HFFc6 (cell line): ENCODE measurements at regions not wholly inside any gene's neighbourhood (a gene's known extent, or its start where the extent isn't known, plus 50 kb on each side); places are given as distances from the start of the nearest gene placed in this dataset.

Experiments used
- DNase-seq: peaks from one replicate; pipeline ENCODE4 v3.0.0-alpha.2; 2018
- H3K27ac Mint-ChIP-seq: 2 replicates; pipeline ENCODE4 v1.8.0; 2020; ENCODE audit warnings: mild to moderate bottlenecking, mixed read lengths
- H3K27me3 Mint-ChIP-seq: 2 replicates; pipeline ENCODE4 v1.8.0; 2021; ENCODE audit warnings: mild to moderate bottlenecking, moderate library complexity, mixed read lengths; ENCODE audit not compliant: insufficient read depth
- H3K36me3 Mint-ChIP-seq: 2 replicates; pipeline ENCODE4 v1.8.0; 2021; ENCODE audit warnings: low read depth, mixed read lengths
- H3K4me1 Mint-ChIP-seq: 2 replicates; pipeline ENCODE4 v1.8.0; 2020; ENCODE audit warnings: low read depth, mixed read lengths
- H3K4me3 Mint-ChIP-seq: 2 replicates; pipeline ENCODE4 v1.8.0; 2020; ENCODE audit warnings: mild to moderate bottlenecking, moderate library complexity, mixed read lengths
- H3K9me3 Mint-ChIP-seq: 2 replicates; pipeline ENCODE4 v1.8.0; 2020; ENCODE audit warnings: mild to moderate bottlenecking, mixed read lengths
- TF ChIP-seq, protein P1 (sequence below): fragments of 200-600 bp; sonication (generic); IDR thresholded peaks from 2 replicates; pipeline ENCODE4 v1.5.0; 2021; ENCODE audit warnings: antibody characterized with exemption, mild to moderate bottlenecking

DNA sequence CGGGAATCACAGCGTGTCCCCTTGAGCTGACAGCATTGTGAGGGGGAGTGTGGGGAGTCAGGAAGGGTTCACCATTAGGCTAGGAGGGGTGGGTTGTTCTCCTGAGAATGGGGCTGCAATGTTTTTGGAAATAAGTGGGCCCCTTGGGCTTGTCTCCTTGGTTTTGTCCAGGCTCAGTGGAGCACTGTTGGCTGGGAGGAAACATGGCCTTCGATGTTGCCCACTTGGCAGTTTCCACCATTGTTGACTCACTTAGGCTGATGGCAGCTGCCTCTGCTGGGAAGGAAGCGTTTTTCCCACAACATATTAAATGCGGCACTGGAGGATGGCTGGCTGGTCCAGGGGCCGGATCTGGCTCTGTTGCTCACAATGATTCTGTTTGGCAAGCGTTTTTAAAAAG is 512.1 kb downstream of the QKI start:
- Mint-ChIP-seq H3K36me3 (no peaks in the 10 kb centered on the region), H3K27ac (no peak overlapping the region), H3K4me1 (no peaks in the 10 kb centered on the region), H3K4me3 (no peak overlapping the region), H3K9me3 (no peaks in the 10 kb centered on the region), H3K27me3 (peaks cover 2% of the 10 kb centered on the region; the same call in 1 of the 2 replicates)
- no peak for DNase-seq
- TF ChIP-seq, protein P1, sequence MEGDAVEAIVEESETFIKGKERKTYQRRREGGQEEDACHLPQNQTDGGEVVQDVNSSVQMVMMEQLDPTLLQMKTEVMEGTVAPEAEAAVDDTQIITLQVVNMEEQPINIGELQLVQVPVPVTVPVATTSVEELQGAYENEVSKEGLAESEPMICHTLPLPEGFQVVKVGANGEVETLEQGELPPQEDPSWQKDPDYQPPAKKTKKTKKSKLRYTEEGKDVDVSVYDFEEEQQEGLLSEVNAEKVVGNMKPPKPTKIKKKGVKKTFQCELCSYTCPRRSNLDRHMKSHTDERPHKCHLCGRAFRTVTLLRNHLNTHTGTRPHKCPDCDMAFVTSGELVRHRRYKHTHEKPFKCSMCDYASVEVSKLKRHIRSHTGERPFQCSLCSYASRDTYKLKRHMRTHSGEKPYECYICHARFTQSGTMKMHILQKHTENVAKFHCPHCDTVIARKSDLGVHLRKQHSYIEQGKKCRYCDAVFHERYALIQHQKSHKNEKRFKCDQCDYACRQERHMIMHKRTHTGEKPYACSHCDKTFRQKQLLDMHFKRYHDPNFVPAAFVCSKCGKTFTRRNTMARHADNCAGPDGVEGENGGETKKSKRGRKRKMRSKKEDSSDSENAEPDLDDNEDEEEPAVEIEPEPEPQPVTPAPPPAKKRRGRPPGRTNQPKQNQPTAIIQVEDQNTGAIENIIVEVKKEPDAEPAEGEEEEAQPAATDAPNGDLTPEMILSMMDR = no peak

DNA sequence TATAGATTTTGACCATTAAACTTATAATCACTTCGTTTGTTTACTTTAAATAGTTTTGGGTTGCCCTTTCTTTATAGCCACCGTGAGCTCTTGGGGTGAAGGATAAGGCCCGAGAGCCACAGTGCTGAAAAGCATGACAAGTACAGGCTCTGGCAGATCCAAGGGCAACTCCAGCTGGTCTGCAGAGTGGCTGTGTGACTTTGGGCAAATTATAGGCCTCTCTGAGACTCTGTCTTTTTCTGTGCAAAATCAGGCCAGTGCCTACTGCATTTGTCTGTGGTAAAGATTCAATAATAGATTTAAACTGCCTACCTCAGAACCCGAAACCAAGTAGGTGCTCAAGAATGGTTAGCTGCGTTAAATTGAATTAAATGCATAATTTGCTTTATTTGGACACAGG is 511.3 kb downstream of the QKI start:
- Mint-ChIP-seq H3K27ac (no peak overlapping the region), H3K9me3 (peaks cover 3% of the 10 kb centered on the region; the same call in 1 of the 2 replicates), H3K36me3 (no peaks in the 10 kb centered on the region), H3K4me1 (no peaks in the 10 kb centered on the region), H3K27me3 (peaks cover 2% of the 10 kb centered on the region; the same call in 1 of the 2 replicates), H3K4me3 (no peak overlapping the region)
- no peak for DNase-seq
- TF ChIP-seq, protein P1 = no peak

DNA sequence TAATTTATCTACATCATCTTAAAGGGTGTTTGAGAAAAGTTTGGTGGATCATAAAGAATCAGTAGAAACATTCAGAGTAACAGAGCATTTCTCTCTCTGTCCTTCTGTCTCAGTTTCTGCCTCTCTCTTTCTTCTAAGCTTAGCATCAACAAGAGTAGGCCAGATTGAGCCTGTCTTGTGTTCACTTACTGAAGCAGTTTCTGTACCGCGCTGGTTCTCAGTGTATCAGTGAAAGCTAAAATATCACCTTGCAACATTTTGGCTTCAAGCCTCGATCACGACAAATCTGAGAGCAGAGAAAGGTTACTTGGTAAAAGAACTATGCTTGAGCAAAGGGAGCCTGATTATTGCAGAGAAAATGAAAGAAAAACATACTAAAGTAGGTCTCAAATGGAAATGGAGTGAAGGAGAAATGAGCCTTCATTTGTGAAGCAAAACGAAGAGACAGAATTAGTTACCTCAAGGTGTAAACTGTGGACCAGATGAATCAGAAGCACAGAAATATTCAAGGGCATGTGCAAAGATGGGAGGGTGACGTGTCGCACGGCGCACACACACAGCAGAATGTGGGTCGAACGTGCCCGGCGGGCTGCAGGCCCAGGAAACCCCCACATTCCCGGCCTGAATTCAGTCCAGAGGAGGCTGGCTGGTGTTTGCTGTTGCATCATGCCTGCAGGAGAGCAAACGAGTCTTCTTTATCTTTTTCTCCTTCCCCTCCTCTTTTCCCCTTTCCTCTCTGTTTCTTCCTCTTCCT is 509.3 kb downstream of the QKI start:
- TF ChIP-seq, protein P1 = no peak
- H3K9me3 Mint-ChIP-seq = peaks cover 9% of the 10 kb centered on the region; the same call in 1 of the 2 replicates
- H3K27me3 Mint-ChIP-seq = peaks cover 2% of the 10 kb centered on the region; the same call in 1 of the 2 replicates
- H3K4me3 Mint-ChIP-seq = no peak overlapping the region
- no peaks in the 10 kb centered on the region for H3K4me1 Mint-ChIP-seq
- H3K27ac Mint-ChIP-seq = no peak overlapping the region
- DNase-seq = no peak
- no peaks in the 10 kb centered on the region for H3K36me3 Mint-ChIP-seq

DNA sequence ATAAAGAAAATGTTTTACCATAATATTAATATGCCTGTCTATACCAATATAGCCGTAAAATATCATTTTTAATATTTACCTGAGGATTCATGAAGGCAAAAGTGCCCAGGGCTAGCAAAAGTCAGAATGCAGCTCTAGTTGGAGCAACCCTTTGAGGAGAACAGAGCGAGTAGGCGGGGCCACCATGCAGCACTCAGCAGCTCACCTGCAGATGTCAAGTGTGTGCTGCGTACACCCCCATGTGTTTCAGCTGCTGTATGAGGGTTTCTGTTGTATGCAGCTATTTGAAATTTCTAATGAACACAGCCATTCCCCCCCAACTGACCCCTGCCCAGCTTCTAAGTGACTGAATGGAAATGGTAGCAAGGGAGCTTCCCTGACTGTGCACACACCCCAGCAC is 508.0 kb downstream of the QKI start:
- Mint-ChIP-seq H3K36me3 (no peaks in the 10 kb centered on the region), H3K4me1 (no peaks in the 10 kb centered on the region), H3K27me3 (peaks cover 2% of the 10 kb centered on the region; the same call in 1 of the 2 replicates), H3K27ac (no peak overlapping the region), H3K4me3 (no peak overlapping the region), H3K9me3 (peaks cover 10% of the 10 kb centered on the region; the same call in 1 of the 2 replicates)
- no peak for DNase-seq
- TF ChIP-seq, protein P1 = no peak

DNA sequence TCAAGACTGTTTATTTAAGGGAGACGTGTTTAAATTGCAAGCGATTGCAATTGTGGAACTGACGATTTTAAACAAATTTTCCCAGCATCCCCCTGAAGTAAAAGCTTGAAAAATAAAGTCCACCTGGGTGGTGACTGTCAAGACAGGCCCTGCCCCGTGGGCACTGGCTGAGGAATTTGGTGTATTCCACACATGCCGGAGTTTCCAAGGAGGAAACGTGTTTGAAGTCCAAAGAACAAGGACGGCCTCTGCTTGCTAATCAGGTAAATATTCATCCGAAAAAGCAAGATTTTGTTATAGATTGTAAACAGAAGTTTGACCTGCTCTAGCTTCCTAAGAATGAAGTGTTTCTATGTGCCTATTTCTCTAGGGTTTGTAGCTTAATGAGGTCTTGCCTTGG is 505.1 kb downstream of the QKI start:
- no peak overlapping the region for H3K27ac Mint-ChIP-seq

More for the DNA sequence above, 505.1 kb downstream of the QKI start:
- Mint-ChIP-seq H3K36me3 (no peaks in the 10 kb centered on the region), H3K27me3 (peaks cover 2% of the 10 kb centered on the region; the same call in 1 of the 2 replicates), H3K4me3 (no peak overlapping the region), H3K4me1 (no peaks in the 10 kb centered on the region), H3K9me3 (peaks cover 10% of the 10 kb centered on the region; the same call in 1 of the 2 replicates)
- TF ChIP-seq, protein P1 = no peak
- no peak for DNase-seq
